Astrocyte (in vitro differentiated cells and primary cell): ENCODE measurements at regions not wholly inside any gene's neighbourhood (a gene's known extent, or its start where the extent isn't known, plus 50 kb on each side); places are given as distances from the start of the nearest gene placed in this dataset.

ENCODE experiments used
- EZH2 ChIP-seq: IDR thresholded peaks from 2 replicates; pipeline ENCODE4 v1.6.1; 2012; ENCODE audit warnings: mild to moderate bottlenecking, low read length, inconsistent platforms; ENCODE audit not compliant: insufficient read depth
- TF ChIP-seq, protein P1 (sequence below): IDR thresholded peaks from 2 replicates; pipeline ENCODE4 v1.5.1; 2011; ENCODE audit warnings: low read depth, mild to moderate bottlenecking, inconsistent platforms, low read length, moderate library complexity; ENCODE audit not compliant: insufficient read depth

DNA sequence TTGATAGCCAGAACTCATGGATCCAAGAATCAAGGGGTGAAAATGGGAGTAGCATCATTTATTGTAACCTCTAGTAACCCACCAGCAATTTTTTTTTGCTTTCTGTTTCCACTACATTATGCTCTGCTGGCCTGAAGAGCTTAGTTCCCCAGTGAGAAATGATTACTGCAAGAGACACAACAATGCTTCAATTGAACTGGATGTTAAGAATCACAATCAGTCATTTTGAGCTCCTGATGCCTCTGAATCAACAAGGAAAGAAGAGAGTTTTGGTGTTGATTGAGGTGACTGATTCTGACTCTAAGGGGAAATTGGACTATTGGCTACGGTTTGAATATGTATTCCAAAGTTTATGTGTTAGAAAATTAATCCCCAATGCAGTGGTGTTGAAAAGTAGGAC lies 1084.4 kb downstream of the SLITRK1 start:
- TF ChIP-seq, protein P1, sequence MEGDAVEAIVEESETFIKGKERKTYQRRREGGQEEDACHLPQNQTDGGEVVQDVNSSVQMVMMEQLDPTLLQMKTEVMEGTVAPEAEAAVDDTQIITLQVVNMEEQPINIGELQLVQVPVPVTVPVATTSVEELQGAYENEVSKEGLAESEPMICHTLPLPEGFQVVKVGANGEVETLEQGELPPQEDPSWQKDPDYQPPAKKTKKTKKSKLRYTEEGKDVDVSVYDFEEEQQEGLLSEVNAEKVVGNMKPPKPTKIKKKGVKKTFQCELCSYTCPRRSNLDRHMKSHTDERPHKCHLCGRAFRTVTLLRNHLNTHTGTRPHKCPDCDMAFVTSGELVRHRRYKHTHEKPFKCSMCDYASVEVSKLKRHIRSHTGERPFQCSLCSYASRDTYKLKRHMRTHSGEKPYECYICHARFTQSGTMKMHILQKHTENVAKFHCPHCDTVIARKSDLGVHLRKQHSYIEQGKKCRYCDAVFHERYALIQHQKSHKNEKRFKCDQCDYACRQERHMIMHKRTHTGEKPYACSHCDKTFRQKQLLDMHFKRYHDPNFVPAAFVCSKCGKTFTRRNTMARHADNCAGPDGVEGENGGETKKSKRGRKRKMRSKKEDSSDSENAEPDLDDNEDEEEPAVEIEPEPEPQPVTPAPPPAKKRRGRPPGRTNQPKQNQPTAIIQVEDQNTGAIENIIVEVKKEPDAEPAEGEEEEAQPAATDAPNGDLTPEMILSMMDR, result no peak
- no peak for TF ChIP-seq EZH2
